ENCODE measurements at regions not wholly inside any gene's neighbourhood (a gene's known extent, or its start where the extent isn't known, plus 50 kb on each side); places are given as distances from the start of the nearest gene placed in this dataset.

DNA sequence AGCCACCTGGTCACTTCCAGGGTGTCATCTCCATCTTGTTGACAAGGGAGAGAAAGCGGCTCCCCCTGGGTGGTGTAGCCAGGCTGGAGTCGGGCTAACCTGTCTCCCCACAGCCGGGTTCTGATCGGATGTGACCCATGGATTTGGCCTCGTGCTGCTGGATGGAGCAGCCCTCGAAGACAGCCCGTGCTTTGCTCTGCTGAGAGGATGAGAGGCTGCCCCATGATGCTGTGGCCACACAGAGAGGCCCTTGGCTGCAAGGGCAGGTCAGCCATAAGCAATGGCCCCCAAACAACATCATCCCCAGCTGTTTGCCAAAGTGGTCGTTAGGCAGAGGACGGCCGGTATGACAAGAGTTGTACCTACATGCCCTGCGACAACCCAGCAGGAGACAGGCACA lies 106.6 kb downstream of the HMX1 start:
- TF ChIP-seq, protein P1, sequence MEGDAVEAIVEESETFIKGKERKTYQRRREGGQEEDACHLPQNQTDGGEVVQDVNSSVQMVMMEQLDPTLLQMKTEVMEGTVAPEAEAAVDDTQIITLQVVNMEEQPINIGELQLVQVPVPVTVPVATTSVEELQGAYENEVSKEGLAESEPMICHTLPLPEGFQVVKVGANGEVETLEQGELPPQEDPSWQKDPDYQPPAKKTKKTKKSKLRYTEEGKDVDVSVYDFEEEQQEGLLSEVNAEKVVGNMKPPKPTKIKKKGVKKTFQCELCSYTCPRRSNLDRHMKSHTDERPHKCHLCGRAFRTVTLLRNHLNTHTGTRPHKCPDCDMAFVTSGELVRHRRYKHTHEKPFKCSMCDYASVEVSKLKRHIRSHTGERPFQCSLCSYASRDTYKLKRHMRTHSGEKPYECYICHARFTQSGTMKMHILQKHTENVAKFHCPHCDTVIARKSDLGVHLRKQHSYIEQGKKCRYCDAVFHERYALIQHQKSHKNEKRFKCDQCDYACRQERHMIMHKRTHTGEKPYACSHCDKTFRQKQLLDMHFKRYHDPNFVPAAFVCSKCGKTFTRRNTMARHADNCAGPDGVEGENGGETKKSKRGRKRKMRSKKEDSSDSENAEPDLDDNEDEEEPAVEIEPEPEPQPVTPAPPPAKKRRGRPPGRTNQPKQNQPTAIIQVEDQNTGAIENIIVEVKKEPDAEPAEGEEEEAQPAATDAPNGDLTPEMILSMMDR (conservative IDR thresholded peaks at IDR 0.05; ENCODE audit: low read depth, low read length): no peak
- no peak for DNase-seq (ENCODE audit: low read depth)
- H3K4me3 ChIP-seq (ENCODE audit: low read length): no peak overlapping the region

DNA sequence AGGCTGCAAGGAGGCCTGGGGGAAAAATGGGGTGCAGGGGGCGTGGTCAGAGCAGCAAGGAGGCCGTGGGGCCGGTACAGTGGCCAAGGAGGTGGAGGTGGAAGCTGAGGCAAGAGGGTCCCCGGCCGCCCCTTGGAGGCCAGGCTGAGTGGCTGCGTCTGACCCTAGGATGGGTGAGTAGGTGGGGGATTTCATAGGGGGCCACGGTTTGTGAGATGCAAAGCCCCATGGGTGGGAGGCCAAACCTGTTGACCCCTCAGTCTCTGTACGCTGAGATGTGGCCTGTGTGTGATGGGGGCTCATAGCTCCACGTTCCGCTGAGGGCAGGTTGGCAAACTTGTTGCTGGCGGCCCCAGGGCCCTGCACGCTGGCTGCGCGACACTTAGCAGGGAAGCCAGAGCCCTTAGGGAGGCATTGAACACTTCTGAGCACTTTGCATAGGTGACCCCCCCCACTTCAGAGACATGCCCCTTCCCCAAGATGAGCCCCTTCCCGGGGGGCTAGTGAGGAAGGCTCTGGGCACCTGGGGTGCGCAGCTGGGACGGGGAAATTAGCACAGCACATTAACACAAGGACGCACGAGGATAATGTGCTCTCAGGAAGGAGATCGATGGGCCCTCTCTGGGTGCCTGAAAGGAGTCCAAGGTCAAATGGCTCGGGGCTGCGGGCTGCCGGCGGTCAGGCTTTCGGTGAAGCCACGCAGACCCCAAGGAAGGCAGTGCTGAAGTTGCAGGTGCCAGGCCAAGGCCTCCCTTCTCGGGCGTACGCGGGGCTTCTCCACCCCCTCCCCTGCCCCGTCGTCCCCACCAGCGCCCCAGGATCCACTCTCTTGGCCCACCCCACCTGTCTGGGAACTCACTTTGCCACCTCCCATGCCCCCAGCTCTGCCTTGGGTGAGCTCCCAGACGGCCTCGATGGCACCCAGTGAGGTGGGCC lies 107.4 kb downstream of the HMX1 start:
- no peak for DNase-seq (ENCODE audit: low read depth)
- TF ChIP-seq, protein P1 (conservative IDR thresholded peaks at IDR 0.05; ENCODE audit: low read depth, low read length): no peak
- H3K4me3 ChIP-seq (ENCODE audit: low read length): no peak overlapping the region

DNA sequence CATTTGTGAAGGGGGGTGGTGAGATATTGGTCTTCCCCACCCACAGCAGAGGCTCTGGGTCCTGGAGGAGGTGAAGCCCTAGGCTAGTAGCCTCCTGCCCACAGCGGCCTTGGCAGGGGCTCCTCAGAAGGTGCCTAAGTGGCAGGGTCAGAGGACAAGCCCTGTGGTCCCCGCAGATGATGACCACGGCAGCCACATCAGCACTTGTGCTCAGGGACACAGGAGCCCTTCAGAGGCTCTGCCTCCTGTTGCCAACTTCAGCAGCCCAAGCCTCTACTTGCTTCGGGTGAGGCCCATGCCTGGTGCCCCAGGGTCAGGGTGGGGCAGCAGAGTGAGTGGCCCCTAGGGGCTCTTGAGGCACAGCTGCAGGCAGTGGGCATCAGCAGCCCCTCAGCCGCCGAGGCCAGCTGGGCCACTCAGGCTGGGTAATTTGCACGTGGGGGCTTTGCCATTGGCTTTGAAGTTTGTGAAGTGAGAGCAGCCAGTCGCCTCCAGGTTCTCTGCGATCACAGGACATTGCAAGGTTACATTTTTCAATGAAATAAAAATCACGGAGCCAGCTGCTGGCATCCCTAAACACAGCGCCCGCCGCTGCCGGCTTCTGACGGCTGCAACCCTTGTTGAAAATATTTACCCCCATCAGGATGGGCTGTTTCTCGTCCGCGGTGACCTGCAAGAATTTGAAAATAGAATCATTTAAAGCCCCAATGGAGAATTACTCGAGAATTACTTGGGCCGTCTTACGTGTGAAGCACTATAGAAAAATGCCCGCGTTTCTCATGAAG lies 108.5 kb downstream of the HMX1 start:
- TF ChIP-seq, protein P1 (conservative IDR thresholded peaks at IDR 0.05; ENCODE audit: low read depth, low read length): no peak
- DNase-seq (ENCODE audit: low read depth): no peak
- H3K4me3 ChIP-seq (ENCODE audit: low read length): no peak overlapping the region

DNA sequence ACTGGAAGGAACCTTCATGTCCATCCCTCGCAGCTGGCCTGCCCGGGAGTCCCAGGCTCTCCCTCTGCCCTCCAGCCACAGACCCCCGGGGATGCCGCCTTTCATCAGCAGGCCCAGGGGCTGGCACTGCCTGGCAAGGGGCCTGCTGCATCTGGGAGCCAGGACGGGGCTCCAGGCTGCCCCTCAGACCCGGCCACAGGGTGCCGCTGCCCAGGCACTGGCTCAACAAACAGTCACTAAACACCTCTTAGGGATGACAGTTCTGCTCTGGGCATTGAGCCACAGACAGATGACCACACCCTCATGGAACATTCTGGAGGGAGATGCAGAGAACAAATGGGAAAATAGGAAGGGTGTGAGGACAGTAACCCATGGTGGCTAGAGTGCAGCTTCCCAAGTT lies 109.3 kb downstream of the HMX1 start:
- TF ChIP-seq, protein P1 (conservative IDR thresholded peaks at IDR 0.05; ENCODE audit: low read depth, low read length): no peak
- H3K4me3 ChIP-seq (ENCODE audit: low read length): no peak overlapping the region
- no peak for DNase-seq (ENCODE audit: low read depth)

DNA sequence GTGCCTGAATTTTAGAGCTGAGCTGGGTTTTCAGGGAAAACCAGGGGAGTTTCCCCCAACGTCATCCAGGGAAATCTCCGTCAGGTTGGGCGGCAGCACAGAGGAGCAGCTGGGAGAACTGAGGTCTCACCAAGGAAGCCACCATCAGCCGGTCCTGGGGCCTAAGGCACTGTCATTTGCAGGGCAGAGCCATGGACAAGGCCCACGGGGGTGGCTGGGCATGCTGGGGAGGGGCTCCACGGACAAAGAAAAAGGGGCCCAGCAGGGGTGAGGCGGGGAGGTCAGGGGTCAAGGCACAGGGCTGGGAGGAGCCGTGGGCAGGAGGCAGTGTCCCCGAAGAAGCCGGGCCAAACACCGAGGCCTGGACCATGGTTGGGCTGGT lies 109.8 kb downstream of the HMX1 start:
- DNase-seq (ENCODE audit: low read depth): no peak
- H3K4me3 ChIP-seq (ENCODE audit: low read length): no peak overlapping the region
- TF ChIP-seq, protein P1 (conservative IDR thresholded peaks at IDR 0.05; ENCODE audit: low read depth, low read length): no peak

DNA sequence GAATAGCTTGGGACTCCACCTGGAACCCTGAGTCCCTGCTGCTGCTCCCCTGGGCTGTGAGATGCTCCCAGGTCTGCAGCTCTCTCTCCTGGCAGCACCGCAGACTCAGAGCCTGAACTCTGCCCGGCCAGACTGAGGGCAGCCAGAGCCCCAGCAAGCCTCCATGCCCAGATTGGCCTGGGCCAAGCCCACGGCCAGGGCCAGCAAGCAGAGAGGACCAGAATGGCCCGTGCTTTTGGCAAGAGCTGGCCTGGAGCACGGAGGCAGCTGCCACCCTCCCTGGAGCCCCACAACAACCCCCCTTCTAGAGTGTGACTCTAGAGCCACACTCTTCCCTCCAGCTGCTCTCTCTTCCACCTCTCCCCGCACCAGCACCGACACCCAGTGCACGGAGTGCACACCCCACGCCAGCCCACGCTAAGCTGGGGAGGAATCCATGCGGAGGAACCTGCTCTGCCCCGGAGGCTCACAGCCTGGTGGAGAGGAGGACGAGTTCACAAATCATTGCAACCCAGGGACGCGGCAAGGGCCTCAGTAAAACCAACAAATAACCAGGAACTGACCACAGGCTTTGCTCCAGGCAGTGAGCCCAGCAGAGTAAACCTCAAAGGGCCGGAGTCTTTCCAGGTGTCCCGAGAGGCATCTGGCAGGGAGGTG lies 110.3 kb downstream of the HMX1 start:
- DNase-seq (ENCODE audit: low read depth): no peak
- TF ChIP-seq, protein P1 (conservative IDR thresholded peaks at IDR 0.05; ENCODE audit: low read depth, low read length): no peak
- H3K4me3 ChIP-seq (ENCODE audit: low read length): no peak overlapping the region

Data from retinal pigment epithelial cell (primary cell).